H1 (cell line): ENCODE measurements at regions not wholly inside any gene's neighbourhood (a gene's known extent, or its start where the extent isn't known, plus 50 kb on each side); places are given as distances from the start of the nearest gene placed in this dataset.

ENCODE experiments used
- CBX5 ChIP-seq: fragments of 300-800, 300-1000 bp; sonication (generic); IDR thresholded peaks from 2 replicates; pipeline ENCODE4 v1.7.1; 2016; ENCODE audit warnings: antibody characterized with exemption, low read length, low read depth
- EZH2 ChIP-seq: fragments of 200-600 bp; sonication (generic); IDR thresholded peaks from 2 replicates; pipeline ENCODE4 v1.7.1; 2012; ENCODE audit warnings: low read depth, mild to moderate bottlenecking, moderate library complexity, low read length, inconsistent platforms; ENCODE audit not compliant: severe bottlenecking
- HDAC2 ChIP-seq, 2 experiments: fragments of 300-600 bp in 1 of 2; sonication (generic) in 1 of 2; IDR thresholded peaks; 2 replicates each; pipeline ENCODE4 v1.6.1; 2011 to 2012; ENCODE audit warnings: low read depth in 2 of 2, low read length in 2 of 2, mild to moderate bottlenecking in 2 of 2, moderate library complexity in 2 of 2, borderline replicate concordance in 1 of 2, inconsistent platforms in 1 of 2
- JUN ChIP-seq: IDR thresholded peaks from 2 replicates; pipeline ENCODE4 v1.6.1; 2011; ENCODE audit warnings: low read depth, mild to moderate bottlenecking, improper control_type of control experiment, low read length
- MAX ChIP-seq: IDR thresholded peaks from 2 replicates; pipeline ENCODE4 v1.6.1; 2012; ENCODE audit warnings: inconsistent platforms
- POLR2A ChIP-seq, 2 experiments: IDR thresholded peaks; 1 replicate in 1 of 2; 2 replicates in 1 of 2; pipeline ENCODE4 v1.6.1; 2011; ENCODE audit warnings: low read depth in 2 of 2, low read length in 2 of 2, mild to moderate bottlenecking in 2 of 2; ENCODE audit errors: control extremely low read depth in 1 of 2
- POLR2AphosphoS5 ChIP-seq: IDR thresholded peaks from 2 replicates; pipeline ENCODE4 v1.6.1; 2011; ENCODE audit warnings: low read depth, low read length
- RXRA ChIP-seq: IDR thresholded peaks from 2 replicates; pipeline ENCODE4 v1.6.1; 2011; ENCODE audit warnings: low read depth, mild to moderate bottlenecking, low read length, moderate library complexity; ENCODE audit not compliant: insufficient read depth
- TCF12 ChIP-seq: IDR thresholded peaks from 2 replicates; pipeline ENCODE4 v1.6.1; 2011; ENCODE audit warnings: low read depth, mild to moderate bottlenecking, low read length
- YY1 ChIP-seq: IDR thresholded peaks from 2 replicates; pipeline ENCODE4 v1.6.1; 2011; ENCODE audit warnings: low read depth, mild to moderate bottlenecking, low read length
- TF ChIP-seq, protein P1 (sequence below), 3 experiments: IDR thresholded peaks; 1 replicate in 2 of 3; 2 replicates in 1 of 3; pipeline versions ENCODE4 v1.5.1 to v1.6.1; 2011; ENCODE audit warnings: low read length in 3 of 3, mild to moderate bottlenecking in 3 of 3, inconsistent platforms in 2 of 3, low read depth in 1 of 3, moderate library complexity in 1 of 3; ENCODE audit not compliant: insufficient read depth in 1 of 3; ENCODE audit errors: control extremely low read depth in 1 of 3

- no peak for TF ChIP-seq EZH2
- no peak for TF ChIP-seq YY1
- TF ChIP-seq, protein P1, sequence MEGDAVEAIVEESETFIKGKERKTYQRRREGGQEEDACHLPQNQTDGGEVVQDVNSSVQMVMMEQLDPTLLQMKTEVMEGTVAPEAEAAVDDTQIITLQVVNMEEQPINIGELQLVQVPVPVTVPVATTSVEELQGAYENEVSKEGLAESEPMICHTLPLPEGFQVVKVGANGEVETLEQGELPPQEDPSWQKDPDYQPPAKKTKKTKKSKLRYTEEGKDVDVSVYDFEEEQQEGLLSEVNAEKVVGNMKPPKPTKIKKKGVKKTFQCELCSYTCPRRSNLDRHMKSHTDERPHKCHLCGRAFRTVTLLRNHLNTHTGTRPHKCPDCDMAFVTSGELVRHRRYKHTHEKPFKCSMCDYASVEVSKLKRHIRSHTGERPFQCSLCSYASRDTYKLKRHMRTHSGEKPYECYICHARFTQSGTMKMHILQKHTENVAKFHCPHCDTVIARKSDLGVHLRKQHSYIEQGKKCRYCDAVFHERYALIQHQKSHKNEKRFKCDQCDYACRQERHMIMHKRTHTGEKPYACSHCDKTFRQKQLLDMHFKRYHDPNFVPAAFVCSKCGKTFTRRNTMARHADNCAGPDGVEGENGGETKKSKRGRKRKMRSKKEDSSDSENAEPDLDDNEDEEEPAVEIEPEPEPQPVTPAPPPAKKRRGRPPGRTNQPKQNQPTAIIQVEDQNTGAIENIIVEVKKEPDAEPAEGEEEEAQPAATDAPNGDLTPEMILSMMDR (IDR thresholded peaks at IDR 0.05; ENCODE audit: control extremely low read depth in 1 of 3, insufficient read depth in 1 of 3, low read depth in 1 of 3, low read length in 3 of 3) = no peak
- TF ChIP-seq HDAC2 (IDR thresholded peaks at IDR 0.05; ENCODE audit: borderline replicate concordance in 1 of 2, low read depth in 2 of 2, low read length in 2 of 2) = no peak
- TF ChIP-seq POLR2A (IDR thresholded peaks at IDR 0.05; ENCODE audit: control extremely low read depth in 1 of 2, low read depth in 2 of 2, low read length in 2 of 2) = no peak
- TF ChIP-seq POLR2AphosphoS5 = no peak
- TF ChIP-seq TCF12 = no peak
- no peak for TF ChIP-seq RXRA
- no peak for TF ChIP-seq JUN
- TF ChIP-seq MAX = no peak
- TF ChIP-seq CBX5 = no peak
Observed at GRCh38 chr2:52776571-52776970, 991.0 kb upstream of the CHAC2 start.
